PC-9 (cell line): ENCODE measurements at regions not wholly inside any gene's neighbourhood (a gene's known extent, or its start where the extent isn't known, plus 50 kb on each side); places are given as distances from the start of the nearest gene placed in this dataset.
A peak's percentile ranks its signal among the peaks of the same experiment; 100 is the strongest.
"Not testable (repeated sequence)": the region's sequence is repeated elsewhere in the genome, so short reads cannot be mapped to it uniquely, and the experiment has no call there.

Experiments used
- BruUV-seq: library from RNA; stranded (reverse); fragments of 400-500 nt; replicated peaks from 2 replicates; lab custom pipeline; 2021; lab: Mats Ljungman, UMichigan
- CTCF ChIA-PET: fragments of 300-600 bp; sonication (Branson Sonifier 250); formaldehyde crosslinking; loops from one replicate; lab custom pipeline; 2022; ENCODE audit warnings: antibody characterized with exemption; lab: Charles Lee
- POLR2A ChIA-PET: fragments of 300-600 bp; sonication (Branson Sonifier 250); formaldehyde crosslinking; loops from one replicate; lab custom pipeline; 2022; ENCODE audit warnings: antibody characterized with exemption; ENCODE audit not compliant: unreplicated experiment; lab: Charles Lee
- DNase-seq, 2 experiments: peaks; one replicate each; pipeline versions ENCODE4 v3.0.0 to v3.0.0-alpha.2; 2015 to 2022; ENCODE audit warnings: mixed read lengths in 1 of 2
- H2AFZ ChIP-seq: fragments of 200-600 bp; sonication (generic); 2 replicates; pipeline ENCODE4 v1.8.1; 2017; ENCODE audit warnings: antibody characterized with exemption
- H3F3A ChIP-seq: fragments of 200-600 bp; sonication (generic); 2 replicates; pipeline ENCODE4 v1.8.1; 2017; ENCODE audit warnings: antibody characterized with exemption, mild to moderate bottlenecking, low read depth; ENCODE audit not compliant: insufficient read depth
- H3K27ac ChIP-seq: fragments of 200-600 bp; sonication (generic); 2 replicates; pipeline ENCODE4 v1.6.1; 2016; ENCODE audit warnings: mixed run types
- H3K27me3 ChIP-seq: fragments of 200-600 bp; sonication (generic); 2 replicates; pipeline ENCODE4 v1.6.1; 2016; ENCODE audit warnings: low read depth, mixed run types; ENCODE audit not compliant: insufficient read depth
- H3K36me3 ChIP-seq: fragments of 200-600 bp; sonication (generic); 2 replicates; pipeline ENCODE4 v1.6.1; 2016; ENCODE audit warnings: low read depth, mixed run types
- H3K4me1 ChIP-seq: fragments of 200-600 bp; sonication (generic); replicated peaks from 2 replicates; pipeline ENCODE4 v1.6.1; 2016; ENCODE audit warnings: mixed run types; ENCODE audit not compliant: insufficient read depth
- H3K4me2 ChIP-seq: fragments of 200-600 bp; sonication (generic); 2 replicates; pipeline ENCODE4 v1.6.1; 2017; ENCODE audit warnings: mixed run types
- H3K4me3 ChIP-seq: fragments of 200-600 bp; sonication (generic); 2 replicates; pipeline ENCODE4 v1.6.1; 2016; ENCODE audit warnings: mixed run types
- H3K79me2 ChIP-seq: fragments of 200-600 bp; sonication (generic); 2 replicates; pipeline ENCODE4 v1.6.1; 2017; ENCODE audit warnings: low read depth, mixed run types
- H3K9me2 ChIP-seq: fragments of 200-600 bp; sonication (generic); 2 replicates; pipeline ENCODE4 v1.8.1; 2017; ENCODE audit warnings: mild to moderate bottlenecking; ENCODE audit not compliant: insufficient read depth
- H3K9me3 ChIP-seq: fragments of 200-600 bp; sonication (generic); 2 replicates; pipeline ENCODE4 v1.8.1; 2016; ENCODE audit warnings: low read depth; ENCODE audit not compliant: insufficient read depth
- H4K20me1 ChIP-seq: fragments of 200-600 bp; sonication (generic); 2 replicates; pipeline ENCODE4 v1.8.1; 2017; ENCODE audit not compliant: insufficient read depth
- CTCF ChIP-seq: fragments of 200-600 bp; sonication (generic); conservative IDR thresholded peaks from 2 replicates; pipeline ENCODE4 v1.6.1; 2017; ENCODE audit warnings: mixed run types, antibody characterized with exemption, mild to moderate bottlenecking, moderate library complexity
- intact Hi-C: fragments of 100-400 bp; cut with micrococcal nuclease; formaldehyde crosslinking; loops from one replicate; pipeline ENCODE4 v1.10.0; 2022; ENCODE audit not compliant: unreplicated experiment

GRCh38 chr2:87465730-87466129 lies 282.2 kb upstream of the PLGLB2 start:
- BruUV-seq, H4K20me1 ChIP-seq, H3K9me3 ChIP-seq, H3K36me3 ChIP-seq, POLR2A ChIA-PET, H3K9me2 ChIP-seq, H3K27ac ChIP-seq, H3K27me3 ChIP-seq, H3F3A ChIP-seq, H3K4me1 ChIP-seq, DNase-seq, H3K4me2 ChIP-seq, H2AFZ ChIP-seq, intact Hi-C loops, H3K4me3 ChIP-seq, CTCF ChIA-PET: not testable (repeated sequence)
- H3K79me2 ChIP-seq: peaks cover 57% of the 10 kb centered on the region

GRCh38 chr2:87466591-87467120 lies 281.2 kb upstream of the PLGLB2 start:
- H2AFZ ChIP-seq, H3K9me3 ChIP-seq, H4K20me1 ChIP-seq, CTCF ChIA-PET, H3K27me3 ChIP-seq, H3K9me2 ChIP-seq, intact Hi-C loops, H3K4me1 ChIP-seq, H3K4me3 ChIP-seq, H3K36me3 ChIP-seq, H3F3A ChIP-seq, BruUV-seq, POLR2A ChIA-PET: not testable (repeated sequence)
- peak; percentile 51 for TF ChIP-seq CTCF
- DNase-seq: peak; percentile 85 to 88
- Histone ChIP-seq H3K27ac (peak overlapping the region; percentile 37; the same call in 1 of the 2 replicates), H3K4me2 (peak overlapping the region; percentile 44; the same call in 1 of the 2 replicates), H3K79me2 (peaks cover 56% of the 10 kb centered on the region)

- H3F3A ChIP-seq, DNase-seq, H3K9me2 ChIP-seq, BruUV-seq, H3K27me3 ChIP-seq, H3K9me3 ChIP-seq, CTCF ChIA-PET, H3K4me2 ChIP-seq, POLR2A ChIA-PET, H3K36me3 ChIP-seq, H3K4me3 ChIP-seq, H4K20me1 ChIP-seq, intact Hi-C loops, H2AFZ ChIP-seq, H3K27ac ChIP-seq, H3K4me1 ChIP-seq: not testable (repeated sequence)
- H3K79me2 ChIP-seq: peaks cover 46% of the 10 kb centered on the region
These were observed 279.4 kb upstream of the PLGLB2 start for GRCh38 chr2:87468429-87468981.

GRCh38 chr2:87469180-87470151 lies 278.4 kb upstream of the PLGLB2 start:
- peaks cover 46% of the 10 kb centered on the region for H3K79me2 ChIP-seq
- H3F3A ChIP-seq, H3K27me3 ChIP-seq, BruUV-seq, H2AFZ ChIP-seq, POLR2A ChIA-PET, H3K9me2 ChIP-seq, H4K20me1 ChIP-seq, H3K4me2 ChIP-seq, CTCF ChIA-PET, H3K4me3 ChIP-seq, intact Hi-C loops, H3K4me1 ChIP-seq, H3K9me3 ChIP-seq, DNase-seq, H3K36me3 ChIP-seq, H3K27ac ChIP-seq: not testable (repeated sequence)

GRCh38 chr2:87470381-87471380 lies 277.2 kb upstream of the PLGLB2 start:
- H3K9me3 ChIP-seq, DNase-seq, H3K36me3 ChIP-seq, H3K27ac ChIP-seq, POLR2A ChIA-PET, intact Hi-C loops, H3K4me1 ChIP-seq, H2AFZ ChIP-seq, H3K4me2 ChIP-seq, H3K27me3 ChIP-seq, H4K20me1 ChIP-seq, BruUV-seq, H3F3A ChIP-seq, H3K9me2 ChIP-seq, H3K4me3 ChIP-seq, CTCF ChIA-PET: not testable (repeated sequence)
- H3K79me2 ChIP-seq: peaks cover 39% of the 10 kb centered on the region

- H4K20me1 ChIP-seq, H2AFZ ChIP-seq, H3K4me1 ChIP-seq, H3K4me3 ChIP-seq, H3K9me2 ChIP-seq, CTCF ChIA-PET, H3K36me3 ChIP-seq, BruUV-seq, H3K4me2 ChIP-seq, H3F3A ChIP-seq, H3K9me3 ChIP-seq, DNase-seq, intact Hi-C loops, H3K27ac ChIP-seq, H3K27me3 ChIP-seq, POLR2A ChIA-PET: not testable (repeated sequence)
- H3K79me2 ChIP-seq: peaks cover 39% of the 10 kb centered on the region
These were observed 276.4 kb upstream of the PLGLB2 start for GRCh38 chr2:87471478-87471877.
